ENCODE measurements at regions not wholly inside any gene's neighbourhood (a gene's known extent, or its start where the extent isn't known, plus 50 kb on each side); places are given as distances from the start of the nearest gene placed in this dataset.

- H3K4me1 Mint-ChIP-seq: no peaks in the 10 kb centered on the region
- no peak overlapping the region for H3K4me2 ChIP-seq
- H3K4me1 ChIP-seq: no peaks in the 10 kb centered on the region
- no peaks in the 10 kb centered on the region for H3F3A ChIP-seq (ENCODE audit: low read depth)
- no peaks in the 10 kb centered on the region for H3K79me2 ChIP-seq (ENCODE audit: low read depth)
- H2AFZ ChIP-seq (replicated peaks): no peak overlapping the region
- H3K4me3 Mint-ChIP-seq: no peak overlapping the region
- no peaks in the 10 kb centered on the region for H3K36me3 ChIP-seq
- TF ChIP-seq EZH2phosphoT487 (IDR thresholded peaks at IDR 0.05) (no peak), EZH2 (IDR thresholded peaks at IDR 0.05) (no peak), CTCF (IDR thresholded peaks at IDR 0.05) (no peak)
- H3K9me3 ChIP-seq (ENCODE audit: low read depth): no peaks in the 10 kb centered on the region
- no peak overlapping the region for H3K9ac ChIP-seq
- no peaks in the 10 kb centered on the region for H4K20me1 ChIP-seq (ENCODE audit: low read depth)
- no peaks in the 10 kb centered on the region for H3K36me3 Mint-ChIP-seq
- DNase-seq (ENCODE audit: low spot score): no peak
- no peaks in the 10 kb centered on the region for H3K27me3 ChIP-seq
- no peaks in the 10 kb centered on the region for H3K9me3 Mint-ChIP-seq
- H3K27ac Mint-ChIP-seq: no peak overlapping the region
- H3K27ac ChIP-seq: no peak overlapping the region
- H3K27me3 Mint-ChIP-seq (ENCODE audit: insufficient read depth, low read depth): peaks cover 6% of the 10 kb centered on the region
- H3K4me3 ChIP-seq: no peak overlapping the region
These were observed 466.8 kb upstream of the CDH4 start for GRCh38 chr20:60785301-60785700.

- Histone ChIP-seq H3K36me3 (no peaks in the 10 kb centered on the region), H3K4me1 (no peaks in the 10 kb centered on the region), H3K4me3 (no peak overlapping the region), H3F3A (ENCODE audit: low read depth) (no peaks in the 10 kb centered on the region), H3K27ac (no peak overlapping the region), H4K20me1 (ENCODE audit: low read depth) (no peaks in the 10 kb centered on the region), H2AFZ (replicated peaks) (no peak overlapping the region), H3K79me2 (ENCODE audit: low read depth) (no peaks in the 10 kb centered on the region), H3K9ac (no peak overlapping the region), H3K4me2 (no peak overlapping the region), H3K27me3 (no peaks in the 10 kb centered on the region), H3K9me3 (ENCODE audit: low read depth) (no peaks in the 10 kb centered on the region)
- DNase-seq (ENCODE audit: low spot score): no peak
- Mint-ChIP-seq H3K27me3 (ENCODE audit: insufficient read depth, low read depth) (peaks cover 9% of the 10 kb centered on the region), H3K4me1 (no peaks in the 10 kb centered on the region), H3K9me3 (no peaks in the 10 kb centered on the region), H3K27ac (no peak overlapping the region), H3K4me3 (no peak overlapping the region), H3K36me3 (no peaks in the 10 kb centered on the region)
- no peak for TF ChIP-seq EZH2 (IDR thresholded peaks at IDR 0.05)
- TF ChIP-seq CTCF (IDR thresholded peaks at IDR 0.05): no peak
- TF ChIP-seq EZH2phosphoT487 (IDR thresholded peaks at IDR 0.05): no peak
These were observed 466.3 kb upstream of the CDH4 start for GRCh38 chr20:60785785-60786184.

- H3K27ac ChIP-seq: no peak overlapping the region
- no peak overlapping the region for H3K4me3 Mint-ChIP-seq
These were observed 465.3 kb upstream of the CDH4 start for GRCh38 chr20:60786686-60787217.

More at GRCh38 chr20:60786686-60787217, 465.3 kb upstream of the CDH4 start:
- Mint-ChIP-seq H3K27ac (no peak overlapping the region), H3K4me1 (no peaks in the 10 kb centered on the region), H3K9me3 (no peaks in the 10 kb centered on the region), H3K27me3 (ENCODE audit: insufficient read depth, low read depth) (peaks cover 12% of the 10 kb centered on the region), H3K36me3 (no peaks in the 10 kb centered on the region)
- H3K79me2 ChIP-seq (ENCODE audit: low read depth): no peaks in the 10 kb centered on the region
- no peaks in the 10 kb centered on the region for H3K4me1 ChIP-seq
- no peak overlapping the region for H3K4me3 ChIP-seq
- no peaks in the 10 kb centered on the region for H4K20me1 ChIP-seq (ENCODE audit: low read depth)
- no peaks in the 10 kb centered on the region for H3F3A ChIP-seq (ENCODE audit: low read depth)
- no peak overlapping the region for H2AFZ ChIP-seq (replicated peaks)
- H3K36me3 ChIP-seq: no peaks in the 10 kb centered on the region
- no peak for DNase-seq (ENCODE audit: low spot score)
- no peak overlapping the region for H3K4me2 ChIP-seq
- H3K27me3 ChIP-seq: no peaks in the 10 kb centered on the region
- TF ChIP-seq EZH2phosphoT487 (IDR thresholded peaks at IDR 0.05): no peak
- no peak for TF ChIP-seq CTCF (IDR thresholded peaks at IDR 0.05)
- TF ChIP-seq EZH2 (IDR thresholded peaks at IDR 0.05): no peak
- H3K9me3 ChIP-seq (ENCODE audit: low read depth): no peaks in the 10 kb centered on the region
- no peak overlapping the region for H3K9ac ChIP-seq
